OCI-LY1 (cell line): ENCODE measurements at regions not wholly inside any gene's neighbourhood (a gene's known extent, or its start where the extent isn't known, plus 50 kb on each side); places are given as distances from the start of the nearest gene placed in this dataset.

Experiments
- CTCF ChIP-seq: fragments of 200-600 bp; sonication (generic), shearing (Covaris generic); IDR thresholded peaks from 2 replicates; pipeline ENCODE4 v1.5.1; 2017; ENCODE audit warnings: mild to moderate bottlenecking, antibody characterized with exemption, low read length, moderate library complexity, mixed read lengths
- EZH2 ChIP-seq: fragments of 200-600 bp; sonication (generic), shearing (Covaris generic); IDR thresholded peaks from 2 replicates; pipeline ENCODE4 v1.8.0; 2017; ENCODE audit warnings: borderline replicate concordance, mixed run types, mild to moderate bottlenecking, antibody characterized with exemption, low read length, moderate library complexity, mixed read lengths

GRCh38 chr10:29888321-29888720 is 171.1 kb downstream of the JCAD start:
- TF ChIP-seq CTCF (no peak), EZH2 (no peak)
